A673 (cell line): ENCODE measurements at regions not wholly inside any gene's neighbourhood (a gene's known extent, or its start where the extent isn't known, plus 50 kb on each side); places are given as distances from the start of the nearest gene placed in this dataset.

Experiments used
- CTCF ChIP-seq: fragments of 300-800, 200-600 bp; sonication (generic); conservative IDR thresholded peaks from 2 replicates; pipeline ENCODE4 v1.5.1; 2017; ENCODE audit warnings: low read depth, mild to moderate bottlenecking, antibody characterized with exemption, low read length, moderate library complexity, mixed read lengths
- EZH2 ChIP-seq: fragments of 200-600 bp; sonication (generic); IDR thresholded peaks from 2 replicates; pipeline ENCODE4 v1.6.1; 2017; ENCODE audit warnings: borderline replicate concordance, low read depth, mild to moderate bottlenecking, mixed read lengths, antibody characterized with exemption, low read length; ENCODE audit not compliant: poor library complexity, severe bottlenecking

GRCh38 chr4:189773909-189774308 is 166.8 kb upstream of the FRG1 start:
- TF ChIP-seq EZH2: no peak
- TF ChIP-seq CTCF: no peak
